ENCODE measurements at regions not wholly inside any gene's neighbourhood (a gene's known extent, or its start where the extent isn't known, plus 50 kb on each side); places are given as distances from the start of the nearest gene placed in this dataset.

GRCh38 chr12:20144341-20144740 lies 224.0 kb upstream of the PDE3A start:
- TF ChIP-seq POLR2AphosphoS5 (IDR thresholded peaks at IDR 0.05) (no peak), CTCF (IDR thresholded peaks at IDR 0.05) (no peak)

Data from sigmoid colon (tissue), 4 donors.